HCT116 (cell line): ENCODE measurements at regions not wholly inside any gene's neighbourhood (a gene's known extent, or its start where the extent isn't known, plus 50 kb on each side); places are given as distances from the start of the nearest gene placed in this dataset.

ENCODE experiments used
- ATAC-seq: fragments of 200-7000 bp; cut with Tn5 transposase; 2 replicates; pipeline ENCODE4 v1.9.1; 2020; ENCODE audit warnings: mild to moderate bottlenecking, moderate library complexity
- BruUV-seq: library from RNA; stranded (reverse); fragments of 400-500 nt; replicated peaks from 2 replicates; lab custom pipeline; 2021; lab: Mats Ljungman, UMichigan
- CTCF ChIA-PET: fragments of 300-600 bp; sonication (Branson Sonifier 250); formaldehyde crosslinking; loops from one replicate; lab custom pipeline; 2021; ENCODE audit warnings: antibody characterized with exemption; lab: Charles Lee
- POLR2A ChIA-PET: fragments of 300-600, 350-600 bp; sonication (Branson Sonifier 250); formaldehyde crosslinking; loops from one replicate; lab custom pipeline; 2021; ENCODE audit warnings: antibody characterized with exemption; lab: Charles Lee
- RAD21 ChIA-PET, 2 experiments: fragments of 300-600 bp; sonication (Branson Sonifier 250); formaldehyde crosslinking; loops; one replicate each; lab custom pipeline; 2023; ENCODE audit warnings: low total read pairs in 2 of 2; ENCODE audit not compliant: uncharacterized antibody in 2 of 2, unreplicated experiment in 2 of 2, low non-redundant PET in 1 of 2; lab: Charles Lee
- DNase-seq: peaks from one replicate; pipeline ENCODE4 v3.0.0-alpha.2; 2010; ENCODE audit warnings: low read depth, low spot score
- H2AFZ ChIP-seq: fragments of 200-600 bp; shearing (Covaris generic), sonication (generic); 2 replicates; pipeline ENCODE4 v1.6.1; 2017; ENCODE audit warnings: low read depth, mixed run types, mixed read lengths, antibody characterized with exemption, low read length; ENCODE audit not compliant: poor library complexity, severe bottlenecking
- H3K27ac ChIP-seq: 2 replicates; pipeline ENCODE4 v1.5.1; 2012; ENCODE audit warnings: low read depth, low read length
- H3K27me3 ChIP-seq: fragments of 200-600 bp; sonication (generic); 2 replicates; pipeline ENCODE4 v1.6.1; 2016; ENCODE audit warnings: mixed run types, low read length, mixed read lengths; ENCODE audit not compliant: insufficient read depth
- H3K36me3 ChIP-seq, 2 experiments: fragments of 200-500 bp in 1 of 2; fragments of 200-600 bp in 1 of 2; sonication (Bioruptor generic) in 1 of 2; sonication (generic) in 1 of 2; 2 replicates each; pipeline versions ENCODE4 v1.5.1 to v1.6.1; 2014 to 2016; ENCODE audit warnings: low read length in 2 of 2, inconsistent platforms in 1 of 2, mixed read lengths in 1 of 2, mixed run types in 1 of 2; ENCODE audit not compliant: insufficient read depth in 2 of 2, control insufficient read depth in 1 of 2
- H3K4me1 ChIP-seq, 2 experiments: fragments of 200-600 bp in 1 of 2; sonication (generic) in 1 of 2; 2 replicates each; pipeline versions ENCODE4 v1.5.1 to v1.6.1; 2012 to 2017; ENCODE audit warnings: low read length in 2 of 2, inconsistent platforms in 1 of 2, mild to moderate bottlenecking in 1 of 2, mixed read lengths in 1 of 2, mixed run types in 1 of 2, moderate library complexity in 1 of 2; ENCODE audit not compliant: insufficient read depth in 2 of 2, control insufficient read depth in 1 of 2
- H3K4me2 ChIP-seq: fragments of 200-600 bp; sonication (generic); 2 replicates; pipeline ENCODE4 v1.6.1; 2017; ENCODE audit warnings: mixed run types, low read length, mixed read lengths
- H3K4me3 ChIP-seq, 2 experiments: fragments of 200-600 bp in 1 of 2; sonication (generic) in 1 of 2; replicated peaks in 1 of 2; 2 replicates each; pipeline ENCODE4 v1.5.1; 2011 to 2016; ENCODE audit warnings: low read length in 2 of 2, control low read depth in 1 of 2, low read depth in 1 of 2, mild to moderate bottlenecking in 1 of 2, mixed read lengths in 1 of 2, mixed run types in 1 of 2
- H3K79me2 ChIP-seq: fragments of 200-600 bp; sonication (generic); 2 replicates; pipeline ENCODE4 v1.6.1; 2017; ENCODE audit warnings: mild to moderate bottlenecking, mixed run types, low read length, moderate library complexity, mixed read lengths; ENCODE audit not compliant: insufficient read depth
- H3K9ac ChIP-seq: fragments of 200-600 bp; sonication (generic); 2 replicates; pipeline ENCODE4 v1.6.1; 2016; ENCODE audit warnings: low read length, mixed read lengths
- H3K9me2 ChIP-seq: fragments of 200-600 bp; sonication (generic), shearing (Covaris generic); 2 replicates; pipeline ENCODE4 v1.6.1; 2017; ENCODE audit warnings: mixed run types, mild to moderate bottlenecking, moderate library complexity; ENCODE audit not compliant: insufficient read depth
- H3K9me3 ChIP-seq, 2 experiments: fragments of 200-500 bp in 1 of 2; fragments of 200-600 bp in 1 of 2; sonication (Bioruptor generic) in 1 of 2; sonication (generic) in 1 of 2; 2 replicates each; pipeline ENCODE4 v1.6.1; 2014 to 2017; ENCODE audit warnings: low read length in 2 of 2, mixed read lengths in 2 of 2, inconsistent platforms in 1 of 2, low read depth in 1 of 2, mild to moderate bottlenecking in 1 of 2, mixed run types in 1 of 2, moderate library complexity in 1 of 2; ENCODE audit not compliant: control insufficient read depth in 1 of 2, insufficient read depth in 1 of 2
- H4K20me1 ChIP-seq: fragments of 200-600 bp; sonication (generic), shearing (Covaris generic); 2 replicates; pipeline ENCODE4 v1.6.1; 2017; ENCODE audit warnings: mixed run types, mild to moderate bottlenecking, moderate library complexity; ENCODE audit not compliant: insufficient read depth
- ATF3 ChIP-seq: IDR thresholded peaks from 2 replicates; pipeline ENCODE4 v1.6.1; 2012
- CBX3 ChIP-seq: IDR thresholded peaks from 2 replicates; pipeline ENCODE4 v1.6.1; 2012; ENCODE audit warnings: low read depth
- CTCF ChIP-seq, 3 experiments: fragments of 200-600 bp in 1 of 3; sonication (generic) in 1 of 3; IDR thresholded peaks in 2 of 3; conservative IDR thresholded peaks in 1 of 3; 2 replicates each; pipeline ENCODE4 v1.5.1; 2012 to 2017; ENCODE audit warnings: low read depth in 2 of 3, low read length in 2 of 3, antibody characterized with exemption in 1 of 3, borderline replicate concordance in 1 of 3, control low read depth in 1 of 3, mild to moderate bottlenecking in 1 of 3, mixed read lengths in 1 of 3, mixed run types in 1 of 3, moderate library complexity in 1 of 3; ENCODE audit not compliant: insufficient read depth in 1 of 3
- EGR1 ChIP-seq: IDR thresholded peaks from 2 replicates; pipeline ENCODE4 v1.6.1; 2012; ENCODE audit warnings: low read depth
- ELF1 ChIP-seq: IDR thresholded peaks from 2 replicates; pipeline ENCODE4 v1.6.1; 2012; ENCODE audit warnings: low read depth, borderline replicate concordance
- EZH2phosphoT487 ChIP-seq: fragments of 200-600 bp; IDR thresholded peaks from 2 replicates; pipeline ENCODE4 v1.6.1; 2018; ENCODE audit warnings: antibody characterized with exemption, borderline replicate concordance
- FOSL1 ChIP-seq: IDR thresholded peaks from 2 replicates; pipeline ENCODE4 v1.6.1; 2012; ENCODE audit warnings: low read depth
- MAX ChIP-seq: IDR thresholded peaks from 2 replicates; pipeline ENCODE4 v1.6.1; 2012
- POLR2A ChIP-seq: IDR thresholded peaks from 2 replicates; pipeline ENCODE4 v1.7.0; 2011; ENCODE audit warnings: borderline replicate concordance; ENCODE audit not compliant: insufficient read depth, insufficient read length; ENCODE audit errors: extremely low read depth
- RAD21 ChIP-seq: IDR thresholded peaks from 2 replicates; pipeline ENCODE4 v1.6.1; 2012; ENCODE audit warnings: low read depth, mild to moderate bottlenecking
- SRF ChIP-seq: IDR thresholded peaks from 2 replicates; pipeline ENCODE4 v1.6.1; 2012; ENCODE audit warnings: low read depth
- TCF7L2 ChIP-seq: IDR thresholded peaks from 2 replicates; pipeline ENCODE4 v1.7.0; 2011; ENCODE audit warnings: borderline replicate concordance, inconsistent platforms; ENCODE audit not compliant: insufficient read depth, insufficient read length; ENCODE audit errors: extremely low read depth
- ZFX ChIP-seq: fragments of 450-650 bp; IDR thresholded peaks from 2 replicates; pipeline ENCODE4 v1.6.1; 2017
- intact Hi-C: fragments of 100-400 bp; cut with micrococcal nuclease; formaldehyde crosslinking; loops from 2 replicates; pipeline ENCODE4 v1.10.0; 2022
- TF ChIP-seq, protein P1 (sequence below): IDR thresholded peaks from 2 replicates; pipeline ENCODE4 v1.6.1; 2012; ENCODE audit warnings: low read depth

DNA sequence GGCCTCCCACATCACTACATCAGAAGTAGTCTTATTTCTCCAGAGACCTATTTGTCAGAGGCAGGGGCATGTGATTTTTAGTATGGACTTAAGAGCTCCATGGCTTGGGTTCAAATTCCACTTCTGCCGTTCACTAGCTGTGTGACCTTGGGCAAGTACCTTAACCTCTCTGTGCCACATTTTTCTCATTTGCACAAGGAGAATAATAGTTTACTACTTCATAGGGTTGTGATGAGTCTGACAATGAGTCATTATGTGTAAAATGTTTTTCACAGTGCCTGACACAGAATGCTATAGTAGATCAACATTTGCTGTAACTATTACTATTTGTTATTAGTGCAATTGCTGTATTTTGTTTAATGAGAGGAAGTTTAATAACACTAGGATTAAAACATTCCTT, 200.6 kb downstream of the PRDM2 start:
- Histone ChIP-seq H4K20me1 (no peaks in the 10 kb centered on the region), H3K4me2 (no peak overlapping the region), H3K36me3 (no peaks in the 10 kb centered on the region), H3K27me3 (peaks cover 2% of the 10 kb centered on the region; the same call in 1 of the 2 replicates), H3K9me3 (no peaks in the 10 kb centered on the region), H3K9ac (no peak overlapping the region), H3K9me2 (no peaks in the 10 kb centered on the region), H2AFZ (no peak overlapping the region), H3K79me2 (no peaks in the 10 kb centered on the region), H3K4me3 (no peak overlapping the region), H3K4me1 (no peaks in the 10 kb centered on the region), H3K27ac (no peak overlapping the region)
- POLR2A ChIA-PET, result no interaction called here
- CTCF ChIA-PET, result no interaction called here
- TF ChIP-seq MAX, result no peak
- DNase-seq (no peak), ATAC-seq (no peak)
- RAD21 ChIA-PET, result no interaction called here
- intact Hi-C loops, result no loop called here
- BruUV-seq, result no TSS peak

GRCh38 chr1:13901039-13901438, 201.1 kb downstream of the PRDM2 start:
- RAD21 ChIA-PET, result no interaction called here
- intact Hi-C loops, result no loop called here
- Histone ChIP-seq H2AFZ (no peak overlapping the region), H3K4me3 (no peak overlapping the region), H3K9me3 (no peaks in the 10 kb centered on the region), H3K27me3 (peaks cover 5% of the 10 kb centered on the region; the same call in 1 of the 2 replicates), H3K9ac (no peak overlapping the region), H3K9me2 (no peaks in the 10 kb centered on the region), H3K4me2 (no peak overlapping the region), H3K79me2 (no peaks in the 10 kb centered on the region), H3K4me1 (no peaks in the 10 kb centered on the region), H3K27ac (no peak overlapping the region), H3K36me3 (no peaks in the 10 kb centered on the region), H4K20me1 (no peaks in the 10 kb centered on the region)
- no TSS peak for BruUV-seq
- no peak for DNase-seq
- CTCF ChIA-PET, result no interaction called here
- ATAC-seq, result no peak
- POLR2A ChIA-PET, result no interaction called here
- TF ChIP-seq FOSL1 (no peak), EZH2phosphoT487 (no peak), ELF1 (no peak), TCF7L2 (no peak), POLR2A (no peak), ATF3 (no peak), MAX (no peak), ZFX (no peak), RAD21 (no peak), EGR1 (no peak), SRF (no peak), CBX3 (no peak), CTCF (IDR thresholded peaks at IDR 0.05 in 2 of 3, conservative IDR thresholded peaks at IDR 0.05 in 1 of 3; ENCODE audit: borderline replicate concordance in 1 of 3, insufficient read depth in 1 of 3, low read depth in 2 of 3, low read length in 2 of 3) (no peak)
- TF ChIP-seq, protein P1, sequence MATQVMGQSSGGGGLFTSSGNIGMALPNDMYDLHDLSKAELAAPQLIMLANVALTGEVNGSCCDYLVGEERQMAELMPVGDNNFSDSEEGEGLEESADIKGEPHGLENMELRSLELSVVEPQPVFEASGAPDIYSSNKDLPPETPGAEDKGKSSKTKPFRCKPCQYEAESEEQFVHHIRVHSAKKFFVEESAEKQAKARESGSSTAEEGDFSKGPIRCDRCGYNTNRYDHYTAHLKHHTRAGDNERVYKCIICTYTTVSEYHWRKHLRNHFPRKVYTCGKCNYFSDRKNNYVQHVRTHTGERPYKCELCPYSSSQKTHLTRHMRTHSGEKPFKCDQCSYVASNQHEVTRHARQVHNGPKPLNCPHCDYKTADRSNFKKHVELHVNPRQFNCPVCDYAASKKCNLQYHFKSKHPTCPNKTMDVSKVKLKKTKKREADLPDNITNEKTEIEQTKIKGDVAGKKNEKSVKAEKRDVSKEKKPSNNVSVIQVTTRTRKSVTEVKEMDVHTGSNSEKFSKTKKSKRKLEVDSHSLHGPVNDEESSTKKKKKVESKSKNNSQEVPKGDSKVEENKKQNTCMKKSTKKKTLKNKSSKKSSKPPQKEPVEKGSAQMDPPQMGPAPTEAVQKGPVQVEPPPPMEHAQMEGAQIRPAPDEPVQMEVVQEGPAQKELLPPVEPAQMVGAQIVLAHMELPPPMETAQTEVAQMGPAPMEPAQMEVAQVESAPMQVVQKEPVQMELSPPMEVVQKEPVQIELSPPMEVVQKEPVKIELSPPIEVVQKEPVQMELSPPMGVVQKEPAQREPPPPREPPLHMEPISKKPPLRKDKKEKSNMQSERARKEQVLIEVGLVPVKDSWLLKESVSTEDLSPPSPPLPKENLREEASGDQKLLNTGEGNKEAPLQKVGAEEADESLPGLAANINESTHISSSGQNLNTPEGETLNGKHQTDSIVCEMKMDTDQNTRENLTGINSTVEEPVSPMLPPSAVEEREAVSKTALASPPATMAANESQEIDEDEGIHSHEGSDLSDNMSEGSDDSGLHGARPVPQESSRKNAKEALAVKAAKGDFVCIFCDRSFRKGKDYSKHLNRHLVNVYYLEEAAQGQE, result no peak
